Endothelial cell of umbilical vein (primary cell): ENCODE measurements at regions not wholly inside any gene's neighbourhood (a gene's known extent, or its start where the extent isn't known, plus 50 kb on each side); places are given as distances from the start of the nearest gene placed in this dataset.

ENCODE experiments used
- BruUV-seq: library from RNA; stranded (reverse); fragments of 400-500 nt; replicated peaks from 2 replicates; lab custom pipeline; 2021; lab: Mats Ljungman, UMichigan
- CTCF ChIA-PET: fragments of 300-600, 350-600 bp; sonication (Branson Sonifier 250); formaldehyde crosslinking; loops from one replicate; lab custom pipeline; 2021; ENCODE audit warnings: antibody characterized with exemption, inconsistent platforms; lab: Charles Lee
- POLR2A ChIA-PET: fragments of 300-600, 350-600 bp; sonication (Branson Sonifier 250); formaldehyde crosslinking; loops from one replicate; lab custom pipeline; 2021; ENCODE audit warnings: antibody characterized with exemption, inconsistent platforms; lab: Charles Lee
- DNase-seq: peaks from one replicate; pipeline ENCODE4 v3.0.0-alpha.2; 2011; ENCODE audit warnings: low read depth, low spot score
- FAIRE-seq: peaks from 2 replicates; lab custom pipeline; 2011; peaks lifted over from hg19 to GRCh38; lab: Jason Lieb, UNC
- H2AFZ ChIP-seq: 2 replicates; pipeline ENCODE4 v1.6.0; 2012; ENCODE audit warnings: low read depth, low read length, control low read depth, inconsistent platforms
- H3K27ac ChIP-seq: 2 replicates; pipeline ENCODE4 v1.5.1; 2011; ENCODE audit warnings: low read depth, mild to moderate bottlenecking, control low read depth, low read length, moderate library complexity; ENCODE audit not compliant: insufficient read depth
- H3K27me3 ChIP-seq, 2 experiments: 2 replicates each; pipeline versions ENCODE4 v1.6.0 to v1.6.1; 2011; ENCODE audit warnings: low read length in 2 of 2, mixed read lengths in 1 of 2; ENCODE audit not compliant: control insufficient read depth in 2 of 2, insufficient read depth in 2 of 2
- H3K36me3 ChIP-seq, 2 experiments: 2 replicates in 1 of 2; 3 replicates in 1 of 2; pipeline ENCODE4 v1.5.1; 2011; ENCODE audit warnings: low read length in 2 of 2, mild to moderate bottlenecking in 1 of 2, moderate library complexity in 1 of 2; ENCODE audit not compliant: control insufficient read depth in 2 of 2, insufficient read depth in 2 of 2; ENCODE audit errors: extremely low read depth in 1 of 2
- H3K4me1 ChIP-seq: 3 replicates; pipeline ENCODE4 v1.5.1; 2011; ENCODE audit warnings: mild to moderate bottlenecking, low read length; ENCODE audit not compliant: control insufficient read depth, insufficient read depth; ENCODE audit errors: extremely low read depth
- H3K4me2 ChIP-seq: 2 replicates; pipeline ENCODE4 v1.6.1; 2011; ENCODE audit warnings: low read length, control low read depth, mixed read lengths; ENCODE audit not compliant: insufficient read depth
- H3K4me3 ChIP-seq, 3 experiments: fragments of 200-600 bp in 1 of 3; sonication (generic), shearing (Covaris generic) in 1 of 3; replicated peaks in 1 of 3; 2 replicates each; pipeline ENCODE4 v1.5.1; 2011 to 2016; ENCODE audit warnings: control low read depth in 3 of 3, low read length in 3 of 3, mild to moderate bottlenecking in 2 of 3, inconsistent platforms in 1 of 3, low read depth in 1 of 3, moderate library complexity in 1 of 3; ENCODE audit not compliant: insufficient read depth in 1 of 3
- H3K79me2 ChIP-seq: 2 replicates; pipeline ENCODE4 v1.6.0; 2012; ENCODE audit warnings: low read length, inconsistent platforms; ENCODE audit not compliant: control insufficient read depth, insufficient read depth
- H3K9ac ChIP-seq: replicated peaks from 2 replicates; pipeline ENCODE3; 2011; ENCODE audit warnings: low read length, control low read depth; ENCODE audit not compliant: insufficient read depth; ENCODE audit errors: extremely low read depth
- H3K9me1 ChIP-seq: replicated peaks from 3 replicates; pipeline ENCODE4 v1.6.0; 2011; ENCODE audit warnings: mild to moderate bottlenecking, low read length; ENCODE audit not compliant: control insufficient read depth, insufficient read depth; ENCODE audit errors: extremely low read depth
- H3K9me3 ChIP-seq: replicated peaks from 2 replicates; pipeline ENCODE4 v1.5.1; 2012; ENCODE audit warnings: low read length, inconsistent platforms; ENCODE audit not compliant: control insufficient read depth, insufficient read depth
- H4K20me1 ChIP-seq: replicated peaks from 2 replicates; pipeline ENCODE3; 2011; ENCODE audit warnings: mild to moderate bottlenecking, low read length; ENCODE audit not compliant: control insufficient read depth, insufficient read depth; ENCODE audit errors: extremely low read depth
- CTCF ChIP-seq, 2 donors: IDR thresholded peaks; 1 replicate in 1 of 2; 2 replicates in 1 of 2; pipeline ENCODE4 v1.5.1; 2011; ENCODE audit warnings: low read length in 2 of 2, mild to moderate bottlenecking in 2 of 2, moderate library complexity in 2 of 2, control low read depth in 1 of 2, inconsistent platforms in 1 of 2, low read depth in 1 of 2; ENCODE audit not compliant: insufficient read depth in 1 of 2; ENCODE audit errors: extremely low read depth in 1 of 2
- EZH2 ChIP-seq: IDR thresholded peaks from 2 replicates; pipeline ENCODE4 v1.6.1; 2012; ENCODE audit warnings: borderline replicate concordance, low read depth, mild to moderate bottlenecking, moderate library complexity, low read length, inconsistent platforms; ENCODE audit not compliant: severe bottlenecking
- FOS ChIP-seq: IDR thresholded peaks from 2 replicates; pipeline ENCODE4 v1.6.1; 2011; ENCODE audit warnings: mild to moderate bottlenecking, low read length, moderate library complexity, borderline replicate concordance; ENCODE audit not compliant: insufficient read depth
- GATA2 ChIP-seq: IDR thresholded peaks from 2 replicates; pipeline ENCODE4 v1.7.0; 2011; ENCODE audit warnings: low read depth, mild to moderate bottlenecking, moderate library complexity, mixed read lengths, low read length; ENCODE audit not compliant: insufficient read length, insufficient read depth
- JUN ChIP-seq: IDR thresholded peaks from 2 replicates; pipeline ENCODE4 v1.6.1; 2011; ENCODE audit warnings: borderline replicate concordance, low read depth; ENCODE audit not compliant: insufficient read length, insufficient read depth
- MAX ChIP-seq: IDR thresholded peaks from 2 replicates; pipeline ENCODE4 v1.6.1; 2011; ENCODE audit not compliant: insufficient read depth, insufficient read length
- MYC ChIP-seq: IDR thresholded peaks from one replicate; pipeline ENCODE4 v1.6.1; 2011; ENCODE audit warnings: mild to moderate bottlenecking, low read depth, low read length
- POLR2A ChIP-seq: IDR thresholded peaks from 2 replicates; pipeline ENCODE4 v1.6.1; 2012; ENCODE audit warnings: low read depth, mild to moderate bottlenecking, control low read depth, low read length
- POLR2AphosphoS5 ChIP-seq: IDR thresholded peaks from 2 replicates; pipeline ENCODE4 v1.6.1; 2012; ENCODE audit warnings: low read depth, mild to moderate bottlenecking, control low read depth, low read length, moderate library complexity; ENCODE audit not compliant: insufficient read depth
- dilution Hi-C: fragments of 300-500 bp; cut with MboI; formaldehyde crosslinking; loops from one replicate; pipeline ENCODE4 v1.15.0; 2019; ENCODE audit warnings: low sequenced_read_pairs; ENCODE audit not compliant: extremely low pct_ligation_motif_present
- intact Hi-C: fragments of 100-400 bp; cut with micrococcal nuclease; formaldehyde crosslinking; loops from one replicate; pipeline ENCODE4 v1.10.0; 2022

GRCh38 chr12:124194893-124195566, 99.9 kb upstream of the RFLNA start:
- intact Hi-C loops: no loop called here
- dilution Hi-C loops: no loop called here
- TF ChIP-seq FOS: no peak
- no peak for TF ChIP-seq MAX
- TF ChIP-seq JUN: no peak
- TF ChIP-seq MYC: no peak
- no peak for TF ChIP-seq GATA2
- no peak for TF ChIP-seq POLR2AphosphoS5
- TF ChIP-seq CTCF (IDR thresholded peaks at IDR 0.05; ENCODE audit: extremely low read depth in 1 of 2, insufficient read depth in 1 of 2, low read depth in 1 of 2, low read length in 2 of 2): no peak
- no peak for TF ChIP-seq POLR2A
- no peak for TF ChIP-seq EZH2
- no TSS peak for BruUV-seq
- Histone ChIP-seq H3K4me2 (no peak overlapping the region), H3K27me3 (no peaks in the 10 kb centered on the region), H3K4me3 (no peak overlapping the region), H3K9me3 (no peaks in the 10 kb centered on the region), H3K27ac (no peak overlapping the region), H3K36me3 (no peaks in the 10 kb centered on the region), H3K9ac (no peak overlapping the region), H2AFZ (no peak overlapping the region), H4K20me1 (no peaks in the 10 kb centered on the region), H3K4me1 (no peaks in the 10 kb centered on the region), H3K9me1 (no peaks in the 10 kb centered on the region), H3K79me2 (no peaks in the 10 kb centered on the region)
- ChIA-PET CTCF (no interaction called here), POLR2A (no interaction called here)
- no peak for FAIRE-seq
- DNase-seq: no peak
